ENCODE measurements at regions not wholly inside any gene's neighbourhood (a gene's known extent, or its start where the extent isn't known, plus 50 kb on each side); places are given as distances from the start of the nearest gene placed in this dataset.

- TF ChIP-seq CTCF (conservative IDR thresholded peaks at IDR 0.05): no peak
- TF ChIP-seq EZH2 (IDR thresholded peaks at IDR 0.05; ENCODE audit: low read depth): no peak
Measured at GRCh38 chr16:82524976-82525375, 101.8 kb upstream of the CDH13 start.

Data from PC-9 (cell line).